Activated CD4-positive, alpha-beta T cell treated with anti-CD3 and anti-CD28 coated beads, Interleukin-2, amount 10 ng/mL, durations not matched to agents 24 days and 14 days (primary cell): ENCODE measurements at regions not wholly inside any gene's neighbourhood (a gene's known extent, or its start where the extent isn't known, plus 50 kb on each side); places are given as distances from the start of the nearest gene placed in this dataset.
"Not testable (repeated sequence)": the region's sequence is repeated elsewhere in the genome, so short reads cannot be mapped to it uniquely, and the experiment has no call there.

Experiments used
- DNase-seq: peaks from one replicate; pipeline ENCODE4 v3.0.0; 2022
- H3K27ac Mint-ChIP-seq: one replicate; pipeline ENCODE4 v1.8.0; 2022; ENCODE audit warnings: mild to moderate bottlenecking, mixed read lengths
- H3K27me3 Mint-ChIP-seq: one replicate; pipeline ENCODE4 v1.8.0; 2022; ENCODE audit warnings: mixed read lengths
- H3K36me3 Mint-ChIP-seq: one replicate; pipeline ENCODE4 v1.8.0; 2022; ENCODE audit warnings: low read depth, mild to moderate bottlenecking, mixed read lengths
- H3K4me1 Mint-ChIP-seq: one replicate; pipeline ENCODE4 v1.8.0; 2021; ENCODE audit warnings: mixed read lengths
- H3K4me3 Mint-ChIP-seq: one replicate; pipeline ENCODE4 v1.8.0; 2022; ENCODE audit warnings: mild to moderate bottlenecking, moderate library complexity, mixed read lengths
- H3K9me3 Mint-ChIP-seq: one replicate; pipeline ENCODE4 v1.8.0; 2021; ENCODE audit warnings: mixed read lengths
- intact Hi-C: fragments of 100-400 bp; cut with micrococcal nuclease; formaldehyde crosslinking; loops from one replicate; pipeline ENCODE4 v1.15.1; 2023

DNA sequence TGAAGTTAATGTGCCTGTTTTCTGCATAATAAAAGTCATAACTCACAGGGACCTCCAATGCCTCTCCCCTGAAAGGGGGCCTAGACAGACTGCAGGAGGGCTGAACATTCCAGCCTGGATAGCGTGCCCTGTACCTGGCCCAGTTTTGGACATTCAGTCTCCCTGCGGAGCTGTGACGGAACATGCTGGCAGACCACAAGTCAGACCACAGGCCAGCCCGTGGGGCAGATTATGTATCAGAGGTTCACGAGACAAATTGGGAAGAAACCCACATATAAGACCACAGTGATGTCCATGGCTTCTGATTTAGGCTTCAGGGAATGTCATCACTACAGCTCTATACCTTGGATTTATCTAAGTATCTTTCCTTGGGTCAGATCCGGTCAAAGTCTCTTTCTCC is 151.5 kb upstream of the POU3F1 start:
- Mint-ChIP-seq H3K27me3 (peaks cover 8% of the 10 kb centered on the region), H3K27ac (no peak overlapping the region), H3K9me3 (no peaks in the 10 kb centered on the region), H3K36me3 (no peaks in the 10 kb centered on the region), H3K4me3 (no peak overlapping the region), H3K4me1 (no peaks in the 10 kb centered on the region)
- no peak for DNase-seq
- intact Hi-C loops, result no loop called here

DNA sequence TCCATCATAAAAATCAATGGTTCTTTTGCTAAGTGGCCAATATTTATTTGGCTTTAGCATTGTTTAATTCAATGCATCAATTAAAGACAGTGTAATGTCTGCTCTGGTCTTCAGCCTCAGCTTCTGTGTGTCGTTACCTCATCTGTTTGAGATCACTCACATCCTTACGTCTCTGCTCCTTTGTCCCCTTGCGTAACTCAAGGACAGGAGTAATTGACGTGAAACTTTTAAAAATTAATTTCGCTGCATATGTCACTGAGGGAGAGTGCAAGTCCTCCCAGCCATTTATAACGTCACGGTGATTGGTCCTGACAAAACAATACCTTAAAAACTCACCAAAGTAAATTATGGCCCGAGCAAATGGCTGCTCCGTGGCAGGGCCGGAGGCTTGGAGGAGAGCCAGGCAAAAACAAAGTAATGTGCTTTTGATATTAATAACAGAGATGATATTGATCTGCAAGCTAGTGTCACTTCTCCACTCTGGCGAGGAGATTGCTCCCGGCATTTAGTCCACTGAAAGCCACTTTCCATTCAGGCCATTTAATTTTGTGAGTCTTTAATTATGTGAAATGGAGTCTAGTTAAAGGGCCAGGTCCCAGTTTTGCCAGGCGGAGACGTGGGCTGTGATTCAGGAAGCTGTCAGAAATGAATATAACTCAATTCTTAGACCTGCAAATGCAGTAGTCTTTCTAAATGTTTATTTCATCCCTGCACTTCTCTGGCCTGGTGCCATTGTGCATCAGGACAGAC is 150.9 kb upstream of the POU3F1 start:
- DNase-seq, result no peak
- Mint-ChIP-seq H3K27me3 (peaks cover 11% of the 10 kb centered on the region), H3K4me3 (no peak overlapping the region), H3K27ac (no peak overlapping the region), H3K4me1 (no peaks in the 10 kb centered on the region), H3K9me3 (no peaks in the 10 kb centered on the region), H3K36me3 (no peaks in the 10 kb centered on the region)
- intact Hi-C loops, result no loop called here

DNA sequence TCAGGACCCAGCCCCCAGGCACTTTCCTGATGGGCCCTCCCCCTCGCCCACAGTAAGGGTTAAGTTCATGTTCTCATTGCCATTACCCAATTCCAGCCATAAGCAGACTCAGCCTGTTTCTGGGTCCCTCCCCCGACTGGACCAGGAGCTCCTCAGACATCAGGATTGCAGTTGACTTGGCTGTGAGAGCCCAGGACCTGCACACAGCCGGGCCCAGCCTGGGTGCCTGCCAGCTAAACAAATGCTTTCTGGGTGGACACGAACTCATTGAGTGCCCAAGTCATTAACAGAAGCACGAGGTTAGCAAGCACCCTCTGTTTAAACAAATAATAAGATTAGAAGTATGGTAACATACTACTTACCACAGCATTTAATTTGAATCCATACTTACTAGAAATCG is 147.9 kb upstream of the POU3F1 start:
- Mint-ChIP-seq H3K36me3 (no peaks in the 10 kb centered on the region), H3K4me3 (no peak overlapping the region)

DNA sequence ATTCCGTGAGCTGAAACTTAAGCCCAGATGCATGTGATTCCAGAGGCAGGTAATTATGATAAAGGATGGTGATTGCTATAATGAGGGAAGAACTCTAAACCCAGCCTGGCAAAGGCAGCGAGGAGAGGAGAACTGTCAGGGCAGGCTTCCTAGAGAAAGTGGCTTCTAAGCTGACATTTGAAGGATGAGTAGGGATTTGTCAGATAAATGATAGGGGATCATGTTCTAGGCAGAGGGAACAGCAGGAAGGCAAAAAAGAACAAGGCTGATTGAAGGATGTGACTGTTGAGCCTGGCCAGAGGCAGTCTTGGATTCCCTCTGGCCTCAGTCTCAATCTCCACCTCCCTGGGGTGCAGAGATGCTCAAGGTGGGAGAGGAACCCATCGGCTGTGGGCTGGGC is 146.4 kb upstream of the POU3F1 start:
- Mint-ChIP-seq H3K4me3 (no peak overlapping the region), H3K4me1 (no peaks in the 10 kb centered on the region), H3K27me3 (peaks cover 13% of the 10 kb centered on the region), H3K9me3 (no peaks in the 10 kb centered on the region), H3K27ac (no peak overlapping the region), H3K36me3 (no peaks in the 10 kb centered on the region)
- intact Hi-C loops, result no loop called here
- no peak for DNase-seq

More for the DNA sequence above, 147.9 kb upstream of the POU3F1 start:
- no peak for DNase-seq
- intact Hi-C loops, result no loop called here
- Mint-ChIP-seq H3K4me1 (no peaks in the 10 kb centered on the region), H3K27ac (no peak overlapping the region), H3K9me3 (no peaks in the 10 kb centered on the region), H3K27me3 (peaks cover 16% of the 10 kb centered on the region)

DNA sequence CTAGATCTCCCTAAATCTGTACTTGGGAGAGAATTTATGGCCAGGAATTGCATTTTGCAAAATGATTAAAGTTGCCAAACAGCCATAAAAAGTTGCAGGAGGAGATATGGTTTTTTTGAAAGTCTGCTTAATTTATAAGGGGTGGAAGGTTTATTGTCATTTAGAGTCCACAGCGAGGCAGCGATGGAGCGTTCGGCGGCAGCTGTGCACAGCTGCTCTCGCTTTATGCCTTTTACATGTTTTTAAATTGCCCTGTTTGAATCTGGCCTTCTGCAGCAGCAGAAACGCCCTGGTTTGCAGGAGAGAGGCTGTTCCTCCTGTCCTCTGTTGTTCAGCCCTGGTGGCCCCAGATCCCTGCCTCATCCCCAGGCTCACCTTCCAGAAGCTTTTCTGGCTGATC is 144.9 kb upstream of the POU3F1 start:
- Mint-ChIP-seq H3K9me3 (no peaks in the 10 kb centered on the region), H3K27me3 (peaks cover 13% of the 10 kb centered on the region), H3K27ac (no peak overlapping the region), H3K4me1 (no peaks in the 10 kb centered on the region), H3K4me3 (no peak overlapping the region), H3K36me3 (no peaks in the 10 kb centered on the region)
- no peak for DNase-seq
- intact Hi-C loops, result no loop called here

DNA sequence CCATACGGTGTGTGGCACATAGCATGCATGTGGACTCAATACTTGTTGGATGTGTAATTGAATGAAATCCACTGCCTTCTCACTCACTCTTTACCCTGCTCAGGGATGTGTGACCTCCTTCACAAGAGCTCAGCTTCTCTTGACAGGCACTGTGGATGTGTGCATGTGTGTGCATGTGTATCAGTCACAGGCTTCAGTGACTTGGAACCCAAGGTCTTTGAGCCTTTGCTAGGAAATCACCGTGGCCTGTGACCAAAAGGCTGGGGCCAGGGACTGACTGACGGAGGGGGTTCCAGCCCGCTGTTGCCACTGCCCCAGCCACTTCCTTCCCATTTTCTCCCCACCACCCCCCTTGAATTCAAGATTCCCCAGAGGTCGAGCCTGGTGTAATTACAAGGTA is 144.4 kb upstream of the POU3F1 start:
- no peak for DNase-seq
- H3K9me3 Mint-ChIP-seq, result no peaks in the 10 kb centered on the region
- intact Hi-C loops, result no loop called here
- peaks cover 13% of the 10 kb centered on the region for H3K27me3 Mint-ChIP-seq
- H3K27ac Mint-ChIP-seq, result no peak overlapping the region
- no peaks in the 10 kb centered on the region for H3K36me3 Mint-ChIP-seq
- H3K4me1 Mint-ChIP-seq, result no peaks in the 10 kb centered on the region
- H3K4me3 Mint-ChIP-seq, result no peak overlapping the region

DNA sequence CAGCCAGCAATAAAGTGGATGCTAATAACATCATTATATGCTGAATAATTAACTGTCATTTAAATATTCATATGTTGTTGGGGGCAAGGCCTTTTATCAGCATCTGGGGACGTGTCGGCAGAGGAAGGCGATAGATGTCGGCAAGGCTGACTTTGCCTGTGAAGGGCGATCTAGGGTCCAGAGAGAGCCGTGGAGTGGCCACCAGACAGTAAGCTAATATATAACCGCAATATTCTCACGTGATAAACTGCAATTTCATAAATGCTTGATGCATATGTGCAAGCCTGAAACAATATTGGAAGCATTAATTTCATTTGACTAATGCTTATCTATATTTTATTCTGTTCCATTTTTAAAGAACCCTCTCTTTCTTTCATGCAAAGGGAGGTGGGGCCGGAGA is 141.0 kb upstream of the POU3F1 start:
- DNase-seq, result no peak
- H3K27me3 Mint-ChIP-seq, result peaks cover 10% of the 10 kb centered on the region
- no peaks in the 10 kb centered on the region for H3K4me1 Mint-ChIP-seq
- intact Hi-C loops, result no loop called here
- H3K4me3 Mint-ChIP-seq, result no peak overlapping the region
- no peak overlapping the region for H3K27ac Mint-ChIP-seq
- H3K36me3 Mint-ChIP-seq, result no peaks in the 10 kb centered on the region
- H3K9me3 Mint-ChIP-seq, result no peaks in the 10 kb centered on the region

DNA sequence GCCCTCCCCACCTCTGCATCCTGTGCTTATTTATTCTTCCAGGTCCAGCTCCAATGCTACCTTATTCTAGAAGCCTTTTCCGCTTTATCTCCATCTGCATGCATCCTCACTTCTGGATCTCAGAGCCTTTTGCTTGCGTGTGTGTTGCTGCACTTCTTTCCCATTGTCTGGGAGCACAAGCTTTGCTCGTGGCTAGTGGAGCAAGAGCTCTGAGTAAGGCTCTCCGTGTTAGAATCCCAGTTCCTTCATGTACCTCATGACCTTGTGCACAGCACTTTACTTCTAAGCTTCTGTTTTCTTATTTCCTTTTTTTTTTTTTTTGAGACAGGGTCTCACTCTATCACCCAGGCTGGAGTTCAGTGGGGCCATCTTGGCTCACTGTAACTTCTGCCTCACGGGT is 140.0 kb upstream of the POU3F1 start:
- no peak for DNase-seq
- Mint-ChIP-seq H3K4me1 (no peaks in the 10 kb centered on the region), H3K27ac (no peak overlapping the region), H3K36me3 (no peaks in the 10 kb centered on the region), H3K9me3 (no peaks in the 10 kb centered on the region), H3K4me3 (no peak overlapping the region), H3K27me3 (peaks cover 7% of the 10 kb centered on the region)
- intact Hi-C loops, result no loop called here

DNA sequence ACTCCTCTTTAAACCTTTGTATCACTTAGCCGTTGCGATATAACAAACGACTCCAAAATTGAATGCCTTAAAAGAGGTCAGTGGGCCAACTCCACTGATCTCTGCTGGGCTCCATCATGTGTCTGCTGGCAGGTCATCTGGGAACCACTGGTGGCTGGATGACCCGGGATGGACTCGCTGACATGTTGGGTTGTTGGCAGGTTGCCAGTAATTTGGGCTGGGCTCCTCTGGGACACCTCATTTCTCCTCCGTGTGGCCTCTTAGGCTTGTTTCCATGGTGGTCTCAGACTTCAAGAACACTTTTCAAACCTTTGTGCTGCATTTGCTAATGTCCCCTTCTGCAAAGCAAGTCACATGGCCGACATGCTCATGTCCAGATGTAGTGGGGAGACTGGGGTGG is 139.3 kb upstream of the POU3F1 start:
- Mint-ChIP-seq H3K36me3 (no peaks in the 10 kb centered on the region), H3K27ac (no peak overlapping the region), H3K27me3 (peaks cover 3% of the 10 kb centered on the region), H3K9me3 (no peaks in the 10 kb centered on the region), H3K4me1 (no peaks in the 10 kb centered on the region), H3K4me3 (no peak overlapping the region)
- DNase-seq, result no peak
- intact Hi-C loops, result no loop called here

DNA sequence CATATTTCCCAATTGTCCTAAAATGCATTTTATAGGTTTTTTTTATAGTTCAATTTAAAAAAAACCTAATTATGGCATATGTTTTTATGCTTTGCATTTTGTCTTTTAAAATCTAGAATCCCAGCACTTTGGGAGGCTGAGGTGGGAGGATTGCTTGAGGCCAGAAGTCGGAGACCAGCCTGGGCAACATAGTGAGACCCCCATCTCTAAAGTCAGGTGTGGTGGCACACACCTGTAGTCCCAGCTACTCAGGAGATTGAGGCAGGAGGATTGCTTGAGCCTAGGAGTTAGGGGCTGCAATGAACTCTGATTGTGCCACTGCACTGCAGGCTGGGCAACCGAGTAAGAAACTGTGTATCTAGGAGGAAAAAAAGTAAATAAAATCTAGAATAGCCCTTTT is 137.2 kb upstream of the POU3F1 start:
- intact Hi-C loops, result no loop called here
- H3K4me3 Mint-ChIP-seq, result no peak overlapping the region
- H3K4me1 Mint-ChIP-seq, result no peaks in the 10 kb centered on the region
- H3K36me3 Mint-ChIP-seq, result no peaks in the 10 kb centered on the region
- no peak overlapping the region for H3K27ac Mint-ChIP-seq
- H3K27me3 Mint-ChIP-seq, result no peaks in the 10 kb centered on the region
- no peaks in the 10 kb centered on the region for H3K9me3 Mint-ChIP-seq
- no peak for DNase-seq

DNA sequence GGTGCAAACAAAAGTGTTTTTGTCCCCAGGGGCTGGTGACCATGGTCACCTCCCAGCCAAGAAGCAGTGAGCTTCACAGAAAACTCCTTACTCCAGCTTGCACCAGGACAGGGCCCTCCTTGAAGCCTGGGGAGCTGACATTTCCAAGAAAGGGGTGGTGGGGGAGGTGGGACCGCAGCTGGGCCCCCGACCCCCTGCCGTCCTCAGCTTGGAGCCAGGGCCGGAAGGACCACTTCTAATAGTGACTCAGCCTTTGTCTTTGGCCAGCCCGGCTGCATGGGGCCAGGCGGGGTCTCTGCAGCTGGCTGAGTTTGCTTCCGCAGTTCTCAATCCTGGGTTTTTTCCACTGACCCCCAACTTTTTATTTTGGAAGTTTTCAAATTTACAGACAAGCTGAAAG is 136.5 kb upstream of the POU3F1 start:
- no peaks in the 10 kb centered on the region for H3K27me3 Mint-ChIP-seq
- DNase-seq, result no peak
- H3K4me1 Mint-ChIP-seq, result no peaks in the 10 kb centered on the region
- no peaks in the 10 kb centered on the region for H3K9me3 Mint-ChIP-seq
- H3K27ac Mint-ChIP-seq, result no peak overlapping the region
- H3K4me3 Mint-ChIP-seq, result no peak overlapping the region
- H3K36me3 Mint-ChIP-seq, result no peaks in the 10 kb centered on the region
- intact Hi-C loops, result no loop called here

DNA sequence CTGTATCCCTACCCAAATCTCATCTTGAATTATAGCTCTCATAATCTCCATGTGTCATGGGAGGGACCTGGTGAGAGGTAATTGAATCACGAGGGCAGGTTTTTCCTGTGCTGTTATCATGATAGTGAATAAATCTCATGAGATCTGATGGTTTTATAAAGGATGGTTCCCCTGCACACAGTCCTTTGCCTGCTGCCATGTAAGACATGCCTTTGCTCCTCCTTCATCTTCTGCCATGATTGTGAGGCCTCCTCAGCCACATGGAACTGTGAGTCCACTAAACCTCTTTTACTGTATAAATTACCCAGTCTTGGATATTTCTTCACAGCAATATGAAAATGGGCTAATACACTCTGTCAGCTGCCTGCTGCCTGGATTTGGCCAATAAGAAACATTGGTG is 133.8 kb upstream of the POU3F1 start:
- DNase-seq, H3K27ac Mint-ChIP-seq, H3K27me3 Mint-ChIP-seq, H3K9me3 Mint-ChIP-seq, intact Hi-C loops, H3K36me3 Mint-ChIP-seq, H3K4me1 Mint-ChIP-seq, H3K4me3 Mint-ChIP-seq: not testable (repeated sequence)

DNA sequence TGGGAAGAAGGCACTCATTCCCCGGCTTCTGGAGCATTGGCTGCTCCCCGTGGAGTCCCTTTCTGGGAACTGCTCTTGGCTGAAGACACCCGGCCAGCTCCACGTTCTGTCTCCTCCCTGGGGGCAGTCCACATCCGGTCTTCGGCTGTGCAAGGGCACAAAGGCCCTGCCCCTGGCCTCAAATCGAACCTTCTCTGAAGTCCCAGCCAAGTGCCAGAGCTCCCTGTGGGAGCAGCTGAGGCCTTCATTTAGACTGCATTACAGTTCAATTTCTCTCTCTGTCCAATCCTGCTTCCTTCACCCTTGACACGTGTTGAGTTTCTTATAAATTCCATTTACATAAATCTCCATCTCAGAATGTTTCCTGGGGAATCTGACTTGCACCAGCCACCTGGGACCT is 132.9 kb upstream of the POU3F1 start:
- no peak overlapping the region for H3K27ac Mint-ChIP-seq
- no peaks in the 10 kb centered on the region for H3K4me1 Mint-ChIP-seq
- H3K4me3 Mint-ChIP-seq, result no peak overlapping the region
- intact Hi-C loops, result no loop called here
- no peaks in the 10 kb centered on the region for H3K36me3 Mint-ChIP-seq
- no peaks in the 10 kb centered on the region for H3K9me3 Mint-ChIP-seq
- H3K27me3 Mint-ChIP-seq, result no peaks in the 10 kb centered on the region
- DNase-seq, result no peak

DNA sequence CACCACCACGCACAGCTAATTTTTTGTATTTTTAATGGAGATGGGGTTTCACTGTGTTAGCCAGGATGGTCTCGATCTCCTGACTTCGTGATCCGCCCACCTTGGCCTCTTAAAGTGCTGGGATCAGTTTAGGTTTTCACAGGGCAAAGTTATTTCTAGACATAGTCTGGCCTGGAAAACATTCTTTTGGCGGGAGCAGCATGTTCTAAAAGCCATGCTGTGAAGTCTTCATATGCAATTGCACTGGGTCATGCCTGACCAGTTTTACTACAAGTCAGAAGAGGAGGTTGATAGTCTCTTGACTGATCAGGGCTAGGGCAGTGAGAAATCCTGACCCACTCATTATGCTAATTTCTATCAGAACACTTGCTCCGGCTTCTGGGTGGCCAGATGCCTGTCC is 131.6 kb upstream of the POU3F1 start:
- intact Hi-C loops, result no loop called here
- Mint-ChIP-seq H3K4me3 (no peak overlapping the region), H3K9me3 (no peaks in the 10 kb centered on the region), H3K4me1 (no peaks in the 10 kb centered on the region), H3K27me3 (no peaks in the 10 kb centered on the region), H3K36me3 (no peaks in the 10 kb centered on the region), H3K27ac (no peak overlapping the region)
- no peak for DNase-seq

DNA sequence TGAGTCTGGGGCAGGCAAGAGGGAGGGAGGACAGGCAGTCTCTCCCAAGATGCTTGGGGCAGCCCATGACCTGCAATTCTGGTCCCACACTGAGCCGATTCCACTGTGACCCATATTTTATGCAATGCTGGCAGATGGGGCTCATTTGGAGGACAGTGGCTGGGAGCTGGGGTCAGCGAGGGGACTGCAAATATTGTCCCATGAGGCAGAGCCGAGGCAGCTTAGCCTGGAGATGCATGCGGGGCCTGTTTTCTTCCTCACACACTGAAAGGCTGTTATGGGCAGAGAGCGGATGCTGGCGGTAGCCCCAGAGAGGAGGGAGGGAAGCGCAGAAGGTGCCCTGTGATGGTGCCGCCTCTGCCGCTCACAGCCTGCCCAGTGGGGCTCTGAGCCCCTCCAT is 128.5 kb upstream of the POU3F1 start:
- intact Hi-C loops, result no loop called here
- no peaks in the 10 kb centered on the region for H3K9me3 Mint-ChIP-seq
- H3K4me1 Mint-ChIP-seq, result no peaks in the 10 kb centered on the region
- no peaks in the 10 kb centered on the region for H3K27me3 Mint-ChIP-seq
- DNase-seq, result no peak
- H3K27ac Mint-ChIP-seq, result no peak overlapping the region
- no peaks in the 10 kb centered on the region for H3K36me3 Mint-ChIP-seq
- no peak overlapping the region for H3K4me3 Mint-ChIP-seq
